H1 (cell line): ENCODE measurements at regions not wholly inside any gene's neighbourhood (a gene's known extent, or its start where the extent isn't known, plus 50 kb on each side); places are given as distances from the start of the nearest gene placed in this dataset.

ENCODE experiments used
- CTCF ChIA-PET: fragments of 300-600 bp; sonication (Branson Sonifier 250); formaldehyde crosslinking; loops from one replicate; lab custom pipeline; 2021; ENCODE audit not compliant: partially characterized antibody; lab: Charles Lee
- POLR2A ChIA-PET: fragments of 300-600 bp; sonication (Branson Sonifier 250); formaldehyde crosslinking; loops from one replicate; lab custom pipeline; 2021; ENCODE audit warnings: inconsistent platforms; ENCODE audit not compliant: partially characterized antibody; lab: Charles Lee
- DNase-seq, 2 experiments: peaks; one replicate each; pipeline versions ENCODE4 v3.0.0 to v3.0.0-alpha.2; 2010 to 2022; ENCODE audit warnings: low spot score in 2 of 2, low read depth in 1 of 2, mixed read lengths in 1 of 2
- FAIRE-seq: peaks from 2 replicates; lab custom pipeline; 2011; peaks lifted over from hg19 to GRCh38; lab: Jason Lieb, UNC
- H2AFZ ChIP-seq: 2 replicates; pipeline ENCODE4 v1.8.1; 2012; ENCODE audit warnings: low read length, inconsistent platforms
- H2AK5ac ChIP-seq: 2 replicates; pipeline ENCODE4 v1.6.1; 2013; ENCODE audit warnings: low read depth, low read length
- H2BK120ac ChIP-seq: replicated peaks from 2 replicates; pipeline ENCODE3; 2013; ENCODE audit warnings: low read depth, low read length, inconsistent platforms
- H2BK12ac ChIP-seq: 2 replicates; pipeline ENCODE4 v1.6.1; 2013; ENCODE audit warnings: low read depth, low read length
- H2BK15ac ChIP-seq: 2 replicates; pipeline ENCODE4 v1.6.1; 2013; ENCODE audit warnings: low read length
- H2BK20ac ChIP-seq: 2 replicates; pipeline ENCODE4 v1.6.1; 2013; ENCODE audit warnings: low read length
- H2BK5ac ChIP-seq: 2 replicates; pipeline ENCODE4 v1.6.1; 2013; ENCODE audit warnings: low read depth, low read length
- H3K14ac ChIP-seq: 2 replicates; pipeline ENCODE4 v1.6.1; 2013; ENCODE audit warnings: inconsistent platforms; ENCODE audit not compliant: insufficient read length
- H3K18ac ChIP-seq: 2 replicates; pipeline ENCODE4 v1.6.1; 2013; ENCODE audit warnings: low read length; ENCODE audit errors: extremely low read depth
- H3K23ac ChIP-seq: 2 replicates; pipeline ENCODE4 v1.6.1; 2013; ENCODE audit warnings: inconsistent platforms; ENCODE audit not compliant: insufficient read length
- H3K23me2 ChIP-seq: 2 replicates; pipeline ENCODE4 v1.6.1; 2013; ENCODE audit warnings: low read depth, low read length
- H3K27ac ChIP-seq: 2 replicates; pipeline ENCODE4 v1.6.1; 2011; ENCODE audit warnings: low read depth, low read length, inconsistent platforms
- H3K27me3 ChIP-seq, 4 experiments: replicated peaks in 1 of 4; 1 replicate in 1 of 4; 2 replicates in 3 of 4; pipeline versions ENCODE4 v1.6.1 to v1.8.1; 2011 to 2013; ENCODE audit warnings: low read length in 3 of 4, mild to moderate bottlenecking in 3 of 4, inconsistent platforms in 2 of 4, mixed read lengths in 2 of 4, moderate library complexity in 1 of 4; ENCODE audit not compliant: control insufficient read depth in 3 of 4, insufficient read depth in 3 of 4; ENCODE audit errors: extremely low read depth in 1 of 4
- H3K36me3 ChIP-seq, 4 experiments: 2 replicates each; pipeline versions ENCODE4 v1.6.1 to v1.8.1; 2011 to 2013; ENCODE audit warnings: mild to moderate bottlenecking in 4 of 4, low read length in 3 of 4, moderate library complexity in 2 of 4, control low read depth in 1 of 4, inconsistent platforms in 1 of 4; ENCODE audit not compliant: insufficient read depth in 4 of 4, control insufficient read depth in 2 of 4
- H3K4ac ChIP-seq: replicated peaks from 2 replicates; pipeline ENCODE3; 2013; ENCODE audit warnings: low read length, low read depth, mixed read lengths, inconsistent platforms; ENCODE audit not compliant: insufficient read length
- H3K4me1 ChIP-seq, 4 experiments: replicated peaks in 1 of 4; 1 replicate in 1 of 4; 2 replicates in 3 of 4; pipeline versions ENCODE4 v1.6.1 to v1.8.1; 2011 to 2013; ENCODE audit warnings: low read length in 3 of 4, inconsistent platforms in 2 of 4, mixed read lengths in 1 of 4; ENCODE audit not compliant: insufficient read depth in 4 of 4, control insufficient read depth in 3 of 4
- H3K4me2 ChIP-seq, 2 experiments: 2 replicates each; pipeline versions ENCODE4 v1.6.1 to v1.8.1; 2011 to 2013; ENCODE audit warnings: low read depth in 2 of 2, low read length in 2 of 2, control low read depth in 1 of 2, inconsistent platforms in 1 of 2, mild to moderate bottlenecking in 1 of 2; ENCODE audit not compliant: insufficient read depth in 1 of 2
- H3K4me3 ChIP-seq, 4 experiments: fragments of 200-600, 300-600 bp in 1 of 4; sonication (generic), shearing (Covaris generic), sonication (Bioruptor Twin) in 1 of 4; 2 replicates each; pipeline versions ENCODE4 v1.5.1 to v1.8.1; 2011 to 2016; ENCODE audit warnings: low read length in 4 of 4, low read depth in 3 of 4, control low read depth in 2 of 4, inconsistent platforms in 2 of 4, mild to moderate bottlenecking in 2 of 4, mixed read lengths in 1 of 4, moderate library complexity in 1 of 4; ENCODE audit not compliant: insufficient read depth in 2 of 4; ENCODE audit errors: extremely low read depth in 1 of 4
- H3K56ac ChIP-seq: replicated peaks from 2 replicates; pipeline ENCODE3; 2013; ENCODE audit warnings: low read depth, mild to moderate bottlenecking, mixed read lengths, low read length, inconsistent platforms; ENCODE audit not compliant: insufficient read length
- H3K79me1 ChIP-seq: 2 replicates; pipeline ENCODE4 v1.6.1; 2013; ENCODE audit warnings: low read depth, low read length, control low read depth
- H3K79me2 ChIP-seq, 2 experiments: 2 replicates each; pipeline versions ENCODE4 v1.6.1 to v1.8.1; 2012 to 2013; ENCODE audit warnings: low read length in 2 of 2, mild to moderate bottlenecking in 2 of 2, inconsistent platforms in 1 of 2; ENCODE audit not compliant: insufficient read depth in 2 of 2, control insufficient read depth in 1 of 2
- H3K9ac ChIP-seq, 4 experiments: replicated peaks in 1 of 4; 1 replicate in 1 of 4; 2 replicates in 3 of 4; pipeline versions ENCODE4 v1.6.1 to v1.8.1; 2011 to 2013; ENCODE audit warnings: low read depth in 3 of 4, low read length in 3 of 4, control low read depth in 2 of 4, mild to moderate bottlenecking in 2 of 4, moderate library complexity in 2 of 4, inconsistent platforms in 1 of 4; ENCODE audit errors: extremely low read depth in 1 of 4
- H3K9me3 ChIP-seq, 2 experiments: 2 replicates each; pipeline versions ENCODE4 v1.6.1 to v1.8.1; 2012 to 2013; ENCODE audit warnings: mild to moderate bottlenecking in 2 of 2, moderate library complexity in 2 of 2, control low read depth in 1 of 2, inconsistent platforms in 1 of 2, low read depth in 1 of 2, low read length in 1 of 2, mixed read lengths in 1 of 2; ENCODE audit not compliant: insufficient read depth in 2 of 2
- H4K20me1 ChIP-seq, 2 experiments: replicated peaks in 1 of 2; 2 replicates each; pipeline versions ENCODE3 to v1.8.1; 2011 to 2013; ENCODE audit warnings: inconsistent platforms in 2 of 2, low read length in 2 of 2, mild to moderate bottlenecking in 1 of 2; ENCODE audit not compliant: insufficient read depth in 2 of 2, control insufficient read depth in 1 of 2
- H4K5ac ChIP-seq: 2 replicates; pipeline ENCODE4 v1.6.1; 2013; ENCODE audit warnings: low read length, low read depth, mixed read lengths, inconsistent platforms; ENCODE audit not compliant: insufficient read length
- H4K8ac ChIP-seq: 2 replicates; pipeline ENCODE4 v1.8.0; 2013; ENCODE audit warnings: mild to moderate bottlenecking, moderate library complexity, low read length, inconsistent platforms; ENCODE audit not compliant: insufficient read depth; ENCODE audit errors: extremely low read depth
- H4K91ac ChIP-seq: replicated peaks from 2 replicates; pipeline ENCODE3; 2013; ENCODE audit warnings: low read length, mixed read lengths, inconsistent platforms; ENCODE audit not compliant: insufficient read length
- CBX8 ChIP-seq: fragments of 300-800, 300-1000 bp; sonication (generic); IDR thresholded peaks from 2 replicates; pipeline ENCODE4 v1.7.1; 2016; ENCODE audit warnings: low read depth, low read length, borderline replicate concordance
- NANOG ChIP-seq: IDR thresholded peaks from 2 replicates; pipeline ENCODE4 v1.6.1; 2011; ENCODE audit warnings: low read length, low read depth, mild to moderate bottlenecking, inconsistent platforms; ENCODE audit not compliant: insufficient read depth, poor library complexity, severe bottlenecking
- whole genome bisulfite sequencing, 2 experiments: shearing (Covaris generic) in 1 of 2; methylation state at CpG; one replicate each; pipeline versions ENCODE4 v1.1.6 to v1.1.7; 2013 to 2015; ENCODE audit warnings: low lambda C conversion rate in 2 of 2, mixed read lengths in 2 of 2, inconsistent platforms in 1 of 2, low coverage in 1 of 2, missing lambda C conversion rate in 1 of 2; ENCODE audit not compliant: insufficient replicate concordance in 2 of 2, insufficient coverage in 1 of 2, insufficient read length in 1 of 2; ENCODE audit errors: extremely low coverage in 1 of 2, missing lambda C conversion rate in 1 of 2; 5-methylcytosine and 5-hydroxymethylcytosine counted together

DNA sequence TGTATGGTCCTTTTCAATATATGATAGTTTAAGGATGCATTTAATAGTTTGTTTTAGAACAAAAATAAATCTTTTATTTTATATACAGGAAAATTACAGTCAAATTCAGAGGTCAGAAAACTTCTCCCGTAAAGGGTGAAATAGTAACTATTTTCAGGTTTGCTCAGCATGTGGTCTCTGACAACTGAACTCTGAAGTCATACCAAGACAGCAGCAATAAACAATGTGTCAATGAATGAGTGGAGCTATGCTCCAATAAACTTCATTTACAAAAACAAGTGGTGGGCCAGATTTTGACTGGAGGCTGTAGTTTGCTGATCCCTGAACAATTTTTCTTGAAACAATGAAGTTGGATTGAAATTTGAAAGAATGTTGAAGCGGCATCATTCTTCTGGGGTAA is 123.6 kb downstream of the ZNF248 start:
- Histone ChIP-seq H2BK120ac (no peak overlapping the region), H3K9me3 (peaks cover 58 to 75% of the 10 kb centered on the region in 2 experiments), H4K91ac (no peak overlapping the region), H2AFZ (no peak overlapping the region), H4K8ac (no peak overlapping the region), H4K5ac (no peak overlapping the region), H3K4me1 (no peaks in the 10 kb centered on the region), H3K27ac (no peak overlapping the region), H3K4ac (no peak overlapping the region), H2BK20ac (no peak overlapping the region), H2BK5ac (no peak overlapping the region), H3K23ac (no peak overlapping the region), H3K9ac (no peak overlapping the region), H2BK12ac (no peak overlapping the region), H3K36me3 (no peaks in the 10 kb centered on the region; a peak in 1 of 8 replicates), H2AK5ac (no peak overlapping the region), H2BK15ac (no peak overlapping the region), H3K14ac (no peak overlapping the region), H3K79me1 (no peaks in the 10 kb centered on the region), H3K4me2 (no peak overlapping the region), H3K79me2 (no peaks in the 10 kb centered on the region), H3K23me2 (no peaks in the 10 kb centered on the region), H3K4me3 (no peak overlapping the region), H3K18ac (no peak overlapping the region), H3K56ac (no peak overlapping the region), H4K20me1 (no peaks in the 10 kb centered on the region), H3K27me3 (no peaks in the 10 kb centered on the region)
- ChIA-PET POLR2A (no interaction called here), CTCF (no interaction called here)
- TF ChIP-seq NANOG: no peak
- TF ChIP-seq CBX8: no peak
- FAIRE-seq (no peak), DNase-seq (no peak)
- 94% methylated on average over 2 of the region's 2 CpGs; no CpG with 5 or more reads in 1 of the 2 experiments for WGBS, 2 experiments
